ENCODE measurements at regions not wholly inside any gene's neighbourhood (a gene's known extent, or its start where the extent isn't known, plus 50 kb on each side); places are given as distances from the start of the nearest gene placed in this dataset.

- Histone ChIP-seq H3K27me3 (replicated peaks; ENCODE audit: insufficient read depth) (no peaks in the 10 kb centered on the region), H3K4me2 (ENCODE audit: unreplicated experiment) (no peak overlapping the region), H3K4me3 (no peak overlapping the region), H3K9me3 (ENCODE audit: low read depth) (no peaks in the 10 kb centered on the region), H3F3A (ENCODE audit: insufficient read depth) (no peaks in the 10 kb centered on the region), H3K79me2 (ENCODE audit: insufficient read depth) (peaks cover 89% of the 10 kb centered on the region), H3K9me2 (ENCODE audit: insufficient read depth) (no peaks in the 10 kb centered on the region), H3K9ac (no peak overlapping the region), H3K4me1 (ENCODE audit: insufficient read depth) (no peaks in the 10 kb centered on the region), H3K36me3 (ENCODE audit: low read depth) (no peaks in the 10 kb centered on the region), H4K20me1 (ENCODE audit: insufficient read depth) (peaks cover 3% of the 10 kb centered on the region; the same call in 1 of the 2 replicates), H3K27ac (no peak overlapping the region), H2AFZ (no peak overlapping the region)
- WGBS, 2 experiments (ENCODE audit: low coverage in 1 of 2, low lambda C conversion rate in 2 of 2, missing lambda C conversion rate in 2 of 2): 92 to 94% methylated on average over 17 to 21 of the region's 21 CpGs
- TF ChIP-seq EZH2phosphoT487 (IDR thresholded peaks at IDR 0.05; ENCODE audit: insufficient read depth, low read depth) (no peak), EZH2 (IDR thresholded peaks at IDR 0.05; ENCODE audit: insufficient read depth, poor library complexity, severe bottlenecking) (no peak)
- no peak for DNase-seq
- in situ Hi-C loops (cut with MboI): no loop called here
These were observed 139.0 kb upstream of the CIBAR2 start for GRCh38 chr16:85251225-85251760.

DNA sequence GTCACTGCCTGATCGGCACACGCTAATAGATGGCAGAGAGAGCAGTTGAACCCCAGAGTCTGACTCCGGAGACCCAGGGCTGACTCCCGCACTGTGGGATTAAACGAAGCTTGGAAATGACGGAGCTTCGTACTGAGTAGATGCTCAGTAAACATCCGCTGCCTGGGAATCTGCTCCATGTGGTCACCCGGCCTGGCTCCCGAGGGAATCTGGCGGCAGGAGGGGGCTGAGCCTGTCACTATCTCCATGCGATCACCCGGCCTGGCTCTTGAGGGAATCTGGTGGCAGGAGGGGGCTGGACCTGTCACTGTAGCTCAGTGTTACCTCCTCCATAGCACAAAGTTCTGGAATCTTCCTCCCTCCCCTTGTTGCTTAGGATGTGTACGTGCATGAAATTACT is 139.7 kb upstream of the CIBAR2 start:
- H3F3A ChIP-seq (ENCODE audit: insufficient read depth): no peaks in the 10 kb centered on the region
- H3K36me3 ChIP-seq (ENCODE audit: low read depth): no peaks in the 10 kb centered on the region
- H3K27ac ChIP-seq: no peak overlapping the region
- in situ Hi-C loops (cut with MboI): no loop called here
- no peak for DNase-seq
- no peak overlapping the region for H2AFZ ChIP-seq
- WGBS, 2 experiments (ENCODE audit: low coverage in 1 of 2, low lambda C conversion rate in 2 of 2, missing lambda C conversion rate in 2 of 2): 93 to 95% methylated on average over 14 of the region's 14 CpGs
- no peaks in the 10 kb centered on the region for H3K9me2 ChIP-seq (ENCODE audit: insufficient read depth)
- no peak overlapping the region for H3K4me2 ChIP-seq (ENCODE audit: unreplicated experiment)
- H3K9ac ChIP-seq: no peak overlapping the region
- peaks cover 3% of the 10 kb centered on the region; the same call in 1 of the 2 replicates for H4K20me1 ChIP-seq (ENCODE audit: insufficient read depth)
- peaks cover 91% of the 10 kb centered on the region for H3K79me2 ChIP-seq (ENCODE audit: insufficient read depth)
- TF ChIP-seq EZH2phosphoT487 (IDR thresholded peaks at IDR 0.05; ENCODE audit: insufficient read depth, low read depth): no peak
- no peak for TF ChIP-seq EZH2 (IDR thresholded peaks at IDR 0.05; ENCODE audit: insufficient read depth, poor library complexity, severe bottlenecking)
- H3K4me1 ChIP-seq (ENCODE audit: insufficient read depth): no peaks in the 10 kb centered on the region
- no peaks in the 10 kb centered on the region for H3K9me3 ChIP-seq (ENCODE audit: low read depth)
- no peak overlapping the region for H3K4me3 ChIP-seq
- no peaks in the 10 kb centered on the region for H3K27me3 ChIP-seq (replicated peaks; ENCODE audit: insufficient read depth)

DNA sequence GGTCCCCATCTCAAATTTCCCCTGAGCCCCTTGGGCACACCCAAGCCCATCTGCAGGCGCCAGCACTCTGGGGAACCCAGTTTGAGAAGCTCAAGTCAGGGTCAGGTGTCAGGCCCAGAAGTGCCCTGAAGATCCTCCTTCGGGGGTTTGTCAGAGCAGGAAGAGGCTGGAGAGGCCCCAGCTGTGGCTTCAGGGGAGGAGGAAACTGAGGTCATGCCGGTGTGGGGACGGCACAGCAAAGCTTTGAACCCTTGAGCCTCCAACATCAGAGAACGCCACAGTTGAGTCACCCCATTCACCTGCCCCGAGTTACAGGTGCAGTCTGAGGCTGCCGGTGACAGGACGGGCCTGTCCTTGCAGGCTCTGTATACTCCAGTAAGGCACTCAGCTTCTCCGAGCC is 140.2 kb upstream of the CIBAR2 start:
- H3K27ac ChIP-seq: no peak overlapping the region
- no peaks in the 10 kb centered on the region for H3K36me3 ChIP-seq (ENCODE audit: low read depth)
- H3K79me2 ChIP-seq (ENCODE audit: insufficient read depth): peaks cover 91% of the 10 kb centered on the region
- H2AFZ ChIP-seq: no peak overlapping the region
- H3K9me2 ChIP-seq (ENCODE audit: insufficient read depth): no peaks in the 10 kb centered on the region
- no peaks in the 10 kb centered on the region for H3K9me3 ChIP-seq (ENCODE audit: low read depth)
- in situ Hi-C loops (cut with MboI): no loop called here
- WGBS, 2 experiments (ENCODE audit: low coverage in 1 of 2, low lambda C conversion rate in 2 of 2, missing lambda C conversion rate in 2 of 2): 82 to 86% methylated on average over 9 of the region's 9 CpGs
- no peaks in the 10 kb centered on the region for H3K27me3 ChIP-seq (replicated peaks; ENCODE audit: insufficient read depth)
- H3K4me1 ChIP-seq (ENCODE audit: insufficient read depth): no peaks in the 10 kb centered on the region
- H3K4me3 ChIP-seq: no peak overlapping the region
- H3F3A ChIP-seq (ENCODE audit: insufficient read depth): no peaks in the 10 kb centered on the region
- H3K4me2 ChIP-seq (ENCODE audit: unreplicated experiment): no peak overlapping the region
- no peak overlapping the region for H3K9ac ChIP-seq
- no peak for TF ChIP-seq EZH2 (IDR thresholded peaks at IDR 0.05; ENCODE audit: insufficient read depth, poor library complexity, severe bottlenecking)
- TF ChIP-seq EZH2phosphoT487 (IDR thresholded peaks at IDR 0.05; ENCODE audit: insufficient read depth, low read depth): no peak
- no peak for DNase-seq
- H4K20me1 ChIP-seq (ENCODE audit: insufficient read depth): peaks cover 3% of the 10 kb centered on the region; the same call in 1 of the 2 replicates

- Histone ChIP-seq H3K4me3 (no peak overlapping the region), H3K9ac (no peak overlapping the region), H3K4me2 (ENCODE audit: unreplicated experiment) (no peak overlapping the region), H3K9me2 (ENCODE audit: insufficient read depth) (no peaks in the 10 kb centered on the region), H3K27me3 (replicated peaks; ENCODE audit: insufficient read depth) (no peaks in the 10 kb centered on the region), H3K4me1 (ENCODE audit: insufficient read depth) (no peaks in the 10 kb centered on the region), H2AFZ (no peak overlapping the region), H4K20me1 (ENCODE audit: insufficient read depth) (peaks cover 3% of the 10 kb centered on the region; the same call in 1 of the 2 replicates), H3K79me2 (ENCODE audit: insufficient read depth) (peaks cover 91% of the 10 kb centered on the region), H3K9me3 (ENCODE audit: low read depth) (no peaks in the 10 kb centered on the region), H3K27ac (no peak overlapping the region), H3K36me3 (ENCODE audit: low read depth) (no peaks in the 10 kb centered on the region), H3F3A (ENCODE audit: insufficient read depth) (no peaks in the 10 kb centered on the region)
- DNase-seq: peak; percentile 49
- 49 to 52% methylated on average over 20 of the region's 22 CpGs for WGBS, 2 experiments (ENCODE audit: low coverage in 1 of 2, low lambda C conversion rate in 2 of 2, missing lambda C conversion rate in 2 of 2)
- in situ Hi-C loops (cut with MboI): no loop called here
- no peak for TF ChIP-seq EZH2 (IDR thresholded peaks at IDR 0.05; ENCODE audit: insufficient read depth, poor library complexity, severe bottlenecking)
- no peak for TF ChIP-seq EZH2phosphoT487 (IDR thresholded peaks at IDR 0.05; ENCODE audit: insufficient read depth, low read depth)
These were observed 141.0 kb upstream of the CIBAR2 start for GRCh38 chr16:85253084-85253941.
